Adipocyte (in vitro differentiated cells): ENCODE measurements at regions not wholly inside any gene's neighbourhood (a gene's known extent, or its start where the extent isn't known, plus 50 kb on each side); places are given as distances from the start of the nearest gene placed in this dataset.

Experiments used
- DNase-seq: peaks from one replicate; pipeline ENCODE4 v3.0.0-alpha.2; 2015; ENCODE audit warnings: low read depth
- H3K27me3 ChIP-seq: replicated peaks from 2 replicates; pipeline ENCODE4 v1.7.0; 2013; ENCODE audit warnings: mild to moderate bottlenecking, low read length, moderate library complexity; ENCODE audit not compliant: control insufficient read depth, insufficient read depth
- H3K36me3 ChIP-seq: 2 replicates; pipeline ENCODE4 v1.7.0; 2013; ENCODE audit warnings: low read length, mild to moderate bottlenecking, moderate library complexity; ENCODE audit not compliant: control insufficient read depth, insufficient read depth, severe bottlenecking
- H3K4me1 ChIP-seq: 2 replicates; pipeline ENCODE4 v1.7.0; 2013; ENCODE audit warnings: mild to moderate bottlenecking, low read length, moderate library complexity; ENCODE audit not compliant: control insufficient read depth, insufficient read depth
- H3K4me3 ChIP-seq: 2 replicates; pipeline ENCODE4 v1.7.0; 2013; ENCODE audit warnings: mild to moderate bottlenecking, low read length, moderate library complexity
- H3K9ac ChIP-seq: 2 replicates; pipeline ENCODE4 v1.7.0; 2013; ENCODE audit warnings: mild to moderate bottlenecking, low read length, moderate library complexity
- H3K9me3 ChIP-seq: 2 replicates; pipeline ENCODE4 v1.7.0; 2013; ENCODE audit warnings: mild to moderate bottlenecking, low read length, moderate library complexity; ENCODE audit not compliant: control insufficient read depth

GRCh38 chr17:72359811-72360210 is 239.0 kb downstream of the SOX9 start:
- Histone ChIP-seq H3K4me1 (peaks cover 10% of the 10 kb centered on the region), H3K27me3 (no peaks in the 10 kb centered on the region), H3K9ac (no peak overlapping the region), H3K9me3 (peaks cover 6% of the 10 kb centered on the region), H3K36me3 (no peaks in the 10 kb centered on the region), H3K4me3 (no peak overlapping the region)
- DNase-seq: no peak

GRCh38 chr17:72360386-72360940 is 239.6 kb downstream of the SOX9 start:
- Histone ChIP-seq H3K9me3 (peaks cover 6% of the 10 kb centered on the region), H3K4me3 (no peak overlapping the region), H3K36me3 (no peaks in the 10 kb centered on the region), H3K9ac (no peak overlapping the region), H3K4me1 (peaks cover 10% of the 10 kb centered on the region), H3K27me3 (no peaks in the 10 kb centered on the region)
- DNase-seq: no peak

GRCh38 chr17:72361892-72362291 is 241.1 kb downstream of the SOX9 start:
- Histone ChIP-seq H3K36me3 (no peaks in the 10 kb centered on the region), H3K4me1 (peaks cover 10% of the 10 kb centered on the region), H3K4me3 (no peak overlapping the region), H3K9me3 (peaks cover 6% of the 10 kb centered on the region), H3K27me3 (no peaks in the 10 kb centered on the region), H3K9ac (no peak overlapping the region)
- no peak for DNase-seq

- Histone ChIP-seq H3K9ac (no peak overlapping the region), H3K4me3 (no peak overlapping the region), H3K4me1 (peaks cover 10% of the 10 kb centered on the region), H3K9me3 (peaks cover 5% of the 10 kb centered on the region), H3K27me3 (no peaks in the 10 kb centered on the region), H3K36me3 (no peaks in the 10 kb centered on the region)
- DNase-seq: peak; percentile 73
Measured at GRCh38 chr17:72362376-72363088, 241.7 kb downstream of the SOX9 start.

GRCh38 chr17:72363089-72363610 is 242.3 kb downstream of the SOX9 start:
- H3K9ac ChIP-seq: no peak overlapping the region

GRCh38 chr17:72365857-72366414 is 245.1 kb downstream of the SOX9 start:
- H3K36me3 ChIP-seq: no peaks in the 10 kb centered on the region
- H3K9ac ChIP-seq: no peak overlapping the region
- H3K27me3 ChIP-seq: no peaks in the 10 kb centered on the region
- peak; percentile 34 for DNase-seq
- peaks cover 14% of the 10 kb centered on the region for H3K4me1 ChIP-seq
- H3K4me3 ChIP-seq: no peak overlapping the region
- no peaks in the 10 kb centered on the region for H3K9me3 ChIP-seq

More at GRCh38 chr17:72363089-72363610, 242.3 kb downstream of the SOX9 start:
- DNase-seq: peak; percentile 37
- Histone ChIP-seq H3K4me1 (peaks cover 10% of the 10 kb centered on the region), H3K4me3 (no peak overlapping the region), H3K36me3 (no peaks in the 10 kb centered on the region), H3K27me3 (no peaks in the 10 kb centered on the region), H3K9me3 (no peaks in the 10 kb centered on the region)

GRCh38 chr17:72366626-72367025 is 245.8 kb downstream of the SOX9 start:
- H3K4me3 ChIP-seq: no peak overlapping the region
- H3K9ac ChIP-seq: no peak overlapping the region
- peaks cover 17% of the 10 kb centered on the region for H3K4me1 ChIP-seq
- no peaks in the 10 kb centered on the region for H3K27me3 ChIP-seq
- H3K36me3 ChIP-seq: no peaks in the 10 kb centered on the region
- no peaks in the 10 kb centered on the region for H3K9me3 ChIP-seq
- DNase-seq: no peak

- no peaks in the 10 kb centered on the region for H3K36me3 ChIP-seq
- H3K9me3 ChIP-seq: no peaks in the 10 kb centered on the region
- no peak overlapping the region for H3K4me3 ChIP-seq
- no peak for DNase-seq
- no peak overlapping the region for H3K9ac ChIP-seq
- H3K4me1 ChIP-seq: peaks cover 12% of the 10 kb centered on the region
- H3K27me3 ChIP-seq: no peaks in the 10 kb centered on the region
Measured at GRCh38 chr17:72368191-72368590, 247.4 kb downstream of the SOX9 start.

- Histone ChIP-seq H3K9ac (no peak overlapping the region), H3K4me3 (no peak overlapping the region), H3K4me1 (peaks cover 16% of the 10 kb centered on the region), H3K36me3 (no peaks in the 10 kb centered on the region), H3K9me3 (no peaks in the 10 kb centered on the region), H3K27me3 (no peaks in the 10 kb centered on the region)
- no peak for DNase-seq
Measured at GRCh38 chr17:72369366-72369765, 248.5 kb downstream of the SOX9 start.

GRCh38 chr17:72370819-72371218 is 250.0 kb downstream of the SOX9 start:
- Histone ChIP-seq H3K4me3 (no peak overlapping the region), H3K9ac (no peak overlapping the region), H3K4me1 (peaks cover 17% of the 10 kb centered on the region), H3K36me3 (no peaks in the 10 kb centered on the region), H3K9me3 (no peaks in the 10 kb centered on the region), H3K27me3 (no peaks in the 10 kb centered on the region)
- DNase-seq: peak; percentile 85

- no peak overlapping the region for H3K9ac ChIP-seq
- H3K36me3 ChIP-seq: no peaks in the 10 kb centered on the region
- no peaks in the 10 kb centered on the region for H3K27me3 ChIP-seq
- no peak overlapping the region for H3K4me3 ChIP-seq
- peaks cover 29% of the 10 kb centered on the region for H3K4me1 ChIP-seq
- no peaks in the 10 kb centered on the region for H3K9me3 ChIP-seq
- no peak for DNase-seq
Measured at GRCh38 chr17:72372185-72372584, 251.4 kb downstream of the SOX9 start.
